Muscle layer of colon (tissue), 2 donors: ENCODE measurements at regions not wholly inside any gene's neighbourhood (a gene's known extent, or its start where the extent isn't known, plus 50 kb on each side); places are given as distances from the start of the nearest gene placed in this dataset.

Experiments
- H3K27ac ChIP-seq: one replicate; pipeline ENCODE4 v1.7.0; 2013; ENCODE audit warnings: low read depth, mild to moderate bottlenecking, low read length, moderate library complexity
- H3K27me3 ChIP-seq, 2 donors: one replicate each; pipeline ENCODE4 v1.7.0; 2013; ENCODE audit warnings: low read length in 2 of 2, mild to moderate bottlenecking in 2 of 2; ENCODE audit not compliant: insufficient read depth in 2 of 2, control insufficient read depth in 1 of 2
- H3K36me3 ChIP-seq: one replicate; pipeline ENCODE4 v1.7.0; 2013; ENCODE audit warnings: mild to moderate bottlenecking, low read length; ENCODE audit not compliant: insufficient read depth
- H3K4me1 ChIP-seq: one replicate; pipeline ENCODE4 v1.7.0; 2013; ENCODE audit warnings: mild to moderate bottlenecking, low read length; ENCODE audit not compliant: insufficient read depth
- H3K4me3 ChIP-seq, 2 donors: one replicate each; pipeline ENCODE4 v1.7.0; 2013; ENCODE audit warnings: low read length in 2 of 2, low read depth in 1 of 2, mild to moderate bottlenecking in 1 of 2, moderate library complexity in 1 of 2
- H3K9ac ChIP-seq: one replicate; pipeline ENCODE4 v1.7.0; 2013; ENCODE audit warnings: low read length
- H3K9me3 ChIP-seq: one replicate; pipeline ENCODE4 v1.7.0; 2013; ENCODE audit warnings: mild to moderate bottlenecking, low read length
- donor health status: abdominal sarcoma.
- donor health status: Adenocarcinoma of cecum.

DNA sequence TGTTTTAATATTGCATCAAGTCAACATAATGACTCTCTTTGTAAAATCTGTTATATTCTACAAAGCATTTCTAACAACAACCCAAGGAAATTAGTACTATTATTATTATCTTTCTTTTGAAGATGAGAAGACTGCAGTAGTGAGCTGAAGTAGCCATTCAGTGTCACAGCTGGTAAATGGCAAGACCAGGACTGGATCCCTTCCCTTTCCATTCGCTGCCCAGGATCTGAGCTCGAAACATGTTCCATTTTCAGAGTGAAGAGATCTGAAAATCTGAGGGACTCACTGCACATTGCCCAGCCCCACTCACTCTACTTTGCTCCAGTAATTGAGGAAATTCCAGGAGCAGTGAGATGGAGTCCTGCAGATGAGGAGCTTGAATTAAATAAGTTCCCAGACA, 240.0 kb upstream of the BLID start:
- H3K4me3 ChIP-seq, result no peak overlapping the region
- no peaks in the 10 kb centered on the region for H3K4me1 ChIP-seq
- H3K9ac ChIP-seq, result no peak overlapping the region
- no peaks in the 10 kb centered on the region for H3K27me3 ChIP-seq
- no peak overlapping the region for H3K27ac ChIP-seq
- no peaks in the 10 kb centered on the region for H3K9me3 ChIP-seq
- no peaks in the 10 kb centered on the region for H3K36me3 ChIP-seq

DNA sequence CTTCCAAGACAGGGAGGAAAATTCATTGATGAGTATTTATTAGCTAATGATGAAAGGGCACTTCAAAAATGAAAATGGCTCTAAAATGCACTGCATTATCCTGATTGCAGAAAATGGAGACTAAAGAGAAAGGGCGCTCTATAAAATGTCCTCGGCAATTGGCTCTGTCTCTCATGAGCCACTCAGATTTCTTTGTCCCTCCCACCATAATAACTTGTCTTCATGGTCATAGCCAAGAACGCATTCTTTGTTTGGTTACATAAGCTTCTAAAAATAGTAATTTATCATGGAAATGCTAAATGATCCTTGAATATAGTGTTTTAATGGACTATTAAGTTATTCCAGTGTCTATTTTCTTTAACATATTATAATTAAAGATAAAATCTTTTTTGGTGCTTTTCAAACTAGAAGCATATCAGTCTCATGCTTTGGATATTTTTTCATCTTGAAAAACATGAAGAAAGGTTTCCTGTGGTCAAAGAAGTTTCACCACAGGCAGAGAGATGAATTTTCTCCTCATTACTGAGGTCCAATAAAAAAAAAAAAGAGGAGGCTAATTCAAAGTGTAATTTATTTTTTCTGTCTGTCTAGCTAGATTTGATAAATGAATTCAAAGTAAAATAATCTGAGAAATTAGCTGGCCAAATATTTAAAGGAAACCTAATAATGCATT, 238.1 kb upstream of the BLID start:
- H3K4me1 ChIP-seq, result no peaks in the 10 kb centered on the region
- H3K27me3 ChIP-seq, result no peaks in the 10 kb centered on the region
- H3K9me3 ChIP-seq, result no peaks in the 10 kb centered on the region
- H3K4me3 ChIP-seq, result no peak overlapping the region
- H3K27ac ChIP-seq, result no peak overlapping the region
- no peaks in the 10 kb centered on the region for H3K36me3 ChIP-seq
- H3K9ac ChIP-seq, result no peak overlapping the region

DNA sequence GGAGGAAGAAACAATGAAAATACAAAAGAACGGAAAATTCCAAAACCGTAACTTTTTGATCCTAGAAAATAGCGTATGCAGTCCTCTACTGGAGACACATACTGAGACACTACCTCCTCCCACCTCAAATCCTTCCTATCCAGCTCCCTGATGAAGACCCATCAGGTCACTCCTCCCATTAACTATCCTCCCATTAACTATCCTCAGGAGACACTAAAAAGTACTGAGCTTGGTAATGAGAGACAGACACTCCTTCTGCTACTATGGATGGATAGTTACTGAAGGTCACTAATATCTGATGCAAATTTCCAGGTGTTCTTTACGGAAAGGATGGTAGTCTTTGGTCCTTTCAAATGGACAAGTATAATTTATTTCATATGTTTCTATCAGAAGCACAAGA, 237.5 kb upstream of the BLID start:
- no peak overlapping the region for H3K27ac ChIP-seq
- H3K9me3 ChIP-seq, result no peaks in the 10 kb centered on the region
- H3K27me3 ChIP-seq, result no peaks in the 10 kb centered on the region
- no peaks in the 10 kb centered on the region for H3K36me3 ChIP-seq
- H3K4me1 ChIP-seq, result no peaks in the 10 kb centered on the region
- H3K4me3 ChIP-seq, result no peak overlapping the region
- H3K9ac ChIP-seq, result no peak overlapping the region

DNA sequence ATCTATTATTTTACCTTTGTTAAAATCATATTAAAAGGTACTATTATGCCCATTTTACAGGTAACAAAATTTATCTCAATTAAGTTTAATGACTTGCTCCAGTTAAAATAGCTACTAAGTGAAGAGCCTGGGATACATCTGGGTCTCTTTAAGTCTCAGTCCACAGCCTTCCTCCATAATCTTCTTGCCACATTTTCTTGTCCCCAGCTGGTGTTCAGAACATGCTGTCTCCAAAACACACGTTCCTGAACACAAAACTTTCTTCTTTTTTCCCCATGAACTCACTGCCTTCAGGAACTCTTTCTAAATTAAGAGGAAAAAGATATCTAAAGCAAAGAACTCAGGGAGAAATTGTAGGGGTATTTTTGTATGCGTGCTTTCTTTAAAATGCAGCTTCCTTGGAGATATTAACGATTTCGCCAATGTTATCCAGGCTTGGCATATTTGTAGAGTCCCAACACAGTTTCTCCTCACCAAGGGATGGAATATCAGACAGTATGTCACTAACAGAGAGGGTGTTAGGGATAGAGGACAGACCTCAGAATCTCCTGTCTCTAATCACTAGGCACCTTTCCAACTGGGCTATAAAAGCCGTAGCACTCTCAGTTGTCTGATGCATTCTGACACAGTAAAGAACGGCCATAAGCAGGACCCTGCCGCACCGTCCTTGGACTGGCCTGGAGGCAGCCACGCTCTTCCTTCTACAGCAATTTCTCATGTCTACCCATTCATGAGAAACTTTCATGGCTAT, 232.8 kb upstream of the BLID start:
- no peak overlapping the region for H3K9ac ChIP-seq
- no peak overlapping the region for H3K27ac ChIP-seq
- no peak overlapping the region for H3K4me3 ChIP-seq
- no peaks in the 10 kb centered on the region for H3K36me3 ChIP-seq
- H3K27me3 ChIP-seq, result no peaks in the 10 kb centered on the region
- no peaks in the 10 kb centered on the region for H3K4me1 ChIP-seq
- no peaks in the 10 kb centered on the region for H3K9me3 ChIP-seq

DNA sequence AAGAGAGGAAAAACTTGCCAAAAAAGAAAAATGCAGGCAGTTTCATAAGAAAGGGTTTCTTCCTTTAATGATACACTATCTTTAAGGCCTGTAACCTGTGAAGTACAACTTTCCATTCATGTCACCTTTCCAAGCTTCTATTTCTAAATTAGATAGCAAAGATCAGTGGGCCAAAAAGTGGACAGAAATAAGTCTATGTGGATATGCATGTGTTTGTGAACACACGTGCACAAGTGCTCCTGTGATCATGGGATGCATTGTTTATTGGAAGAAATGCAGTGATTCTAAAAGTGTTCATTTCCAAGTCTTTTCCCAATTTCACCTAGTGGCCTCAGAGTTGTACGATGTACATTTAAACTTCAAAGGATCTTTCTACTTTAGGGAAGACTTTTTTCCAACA, 230.0 kb upstream of the BLID start:
- Histone ChIP-seq H3K27ac (no peak overlapping the region), H3K9me3 (no peaks in the 10 kb centered on the region), H3K4me1 (no peaks in the 10 kb centered on the region), H3K36me3 (no peaks in the 10 kb centered on the region), H3K9ac (no peak overlapping the region), H3K4me3 (no peak overlapping the region), H3K27me3 (no peaks in the 10 kb centered on the region)

DNA sequence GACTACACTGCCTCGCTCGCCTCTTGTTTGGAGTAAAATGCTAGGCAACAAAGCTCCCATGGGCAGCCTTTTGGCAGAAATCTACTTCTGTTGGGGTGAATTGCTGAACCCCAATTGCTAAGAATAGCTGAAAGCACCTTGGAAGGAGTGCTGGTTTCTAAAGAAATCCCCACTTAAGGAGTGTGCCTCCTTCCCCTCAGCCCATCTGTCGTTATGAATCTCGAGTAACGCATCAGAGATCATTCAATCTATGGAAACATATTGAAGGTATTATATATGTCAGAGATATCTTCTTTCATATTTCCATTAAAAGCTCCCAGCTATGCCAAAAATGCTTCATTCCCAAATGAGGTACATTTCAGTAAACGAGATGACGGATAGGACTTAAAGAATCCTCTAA, 229.6 kb upstream of the BLID start:
- no peak overlapping the region for H3K9ac ChIP-seq
- H3K4me3 ChIP-seq, result no peak overlapping the region
- H3K36me3 ChIP-seq, result no peaks in the 10 kb centered on the region
- no peaks in the 10 kb centered on the region for H3K9me3 ChIP-seq
- no peak overlapping the region for H3K27ac ChIP-seq
- H3K4me1 ChIP-seq, result no peaks in the 10 kb centered on the region
- no peaks in the 10 kb centered on the region for H3K27me3 ChIP-seq

DNA sequence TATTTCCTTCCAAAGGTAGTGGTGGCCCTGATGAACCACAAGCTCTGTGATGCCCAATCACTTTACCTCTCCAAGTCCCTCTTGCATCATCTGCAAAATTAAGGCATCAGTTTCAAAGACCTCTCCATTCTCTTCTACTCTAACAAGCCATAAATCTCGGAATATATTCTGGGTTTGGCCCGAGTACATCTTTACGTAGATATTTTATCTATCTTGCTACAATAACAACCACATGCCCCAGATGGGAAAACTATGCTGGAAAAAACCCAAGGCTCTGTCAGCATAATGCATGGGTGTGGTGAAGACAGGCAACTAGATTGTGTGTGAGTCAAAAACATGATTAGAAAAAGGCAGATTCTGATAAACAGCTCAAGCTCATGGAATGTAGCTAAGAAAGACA, 228.2 kb upstream of the BLID start:
- H3K9ac ChIP-seq, result no peak overlapping the region

DNA sequence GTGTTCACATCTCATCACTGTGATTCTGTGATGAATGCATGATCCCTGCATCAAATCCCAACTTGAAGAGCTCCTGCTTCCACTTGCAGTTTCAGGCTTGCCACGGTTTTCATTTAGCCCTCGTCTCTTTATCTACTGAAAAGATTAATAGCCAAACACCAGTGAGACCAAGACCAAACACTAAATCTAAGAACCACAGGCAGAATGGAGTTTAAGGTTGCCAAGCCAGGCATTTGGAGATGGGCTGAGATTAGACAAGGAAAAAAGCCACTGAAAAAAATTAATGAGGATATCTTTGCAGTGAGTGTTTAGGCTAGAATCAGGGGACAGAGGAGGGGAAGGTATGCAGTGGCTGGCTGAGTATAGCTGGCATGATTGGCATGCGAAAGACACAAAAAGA, 227.2 kb upstream of the BLID start:
- Histone ChIP-seq H3K27me3 (no peaks in the 10 kb centered on the region), H3K27ac (no peak overlapping the region), H3K9ac (no peak overlapping the region), H3K36me3 (no peaks in the 10 kb centered on the region), H3K4me1 (no peaks in the 10 kb centered on the region), H3K4me3 (no peak overlapping the region), H3K9me3 (no peaks in the 10 kb centered on the region)

More for the DNA sequence above, 228.2 kb upstream of the BLID start:
- no peaks in the 10 kb centered on the region for H3K36me3 ChIP-seq
- H3K27ac ChIP-seq, result no peak overlapping the region
- H3K4me1 ChIP-seq, result no peaks in the 10 kb centered on the region
- no peak overlapping the region for H3K4me3 ChIP-seq
- H3K9me3 ChIP-seq, result no peaks in the 10 kb centered on the region
- H3K27me3 ChIP-seq, result no peaks in the 10 kb centered on the region

DNA sequence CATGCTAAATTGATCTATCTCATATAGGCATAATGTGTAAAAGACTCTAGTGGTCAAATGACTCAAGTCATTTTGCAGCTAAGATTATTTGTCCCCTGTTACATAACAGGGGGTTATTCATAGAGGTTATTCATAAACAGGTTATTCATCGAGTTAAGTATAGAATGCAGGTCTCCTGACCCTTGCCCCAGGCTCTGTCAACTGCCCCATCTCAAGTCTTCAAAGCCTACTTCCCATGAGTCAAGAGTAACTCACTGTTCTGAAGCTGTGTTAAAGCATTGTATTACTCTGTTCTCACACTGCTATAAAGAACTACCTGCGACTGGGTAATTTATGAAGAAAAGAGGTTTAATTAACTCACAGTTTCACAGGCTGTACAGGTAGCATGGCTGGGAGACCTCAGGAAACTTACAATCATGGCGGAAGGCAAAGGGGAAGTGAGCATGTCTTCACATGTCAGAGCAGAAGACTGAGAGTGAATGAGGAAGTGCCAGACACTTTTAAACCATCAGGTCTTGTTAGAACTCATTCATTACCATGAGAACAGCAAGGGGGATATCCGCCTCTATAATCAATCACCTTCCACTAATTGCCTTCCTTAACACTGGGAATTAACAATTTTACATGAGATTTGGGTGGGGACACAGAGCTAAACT, 226.2 kb upstream of the BLID start:
- Histone ChIP-seq H3K4me1 (no peaks in the 10 kb centered on the region), H3K27me3 (no peaks in the 10 kb centered on the region), H3K9ac (no peak overlapping the region), H3K27ac (no peak overlapping the region), H3K4me3 (no peak overlapping the region), H3K9me3 (no peaks in the 10 kb centered on the region), H3K36me3 (no peaks in the 10 kb centered on the region)

DNA sequence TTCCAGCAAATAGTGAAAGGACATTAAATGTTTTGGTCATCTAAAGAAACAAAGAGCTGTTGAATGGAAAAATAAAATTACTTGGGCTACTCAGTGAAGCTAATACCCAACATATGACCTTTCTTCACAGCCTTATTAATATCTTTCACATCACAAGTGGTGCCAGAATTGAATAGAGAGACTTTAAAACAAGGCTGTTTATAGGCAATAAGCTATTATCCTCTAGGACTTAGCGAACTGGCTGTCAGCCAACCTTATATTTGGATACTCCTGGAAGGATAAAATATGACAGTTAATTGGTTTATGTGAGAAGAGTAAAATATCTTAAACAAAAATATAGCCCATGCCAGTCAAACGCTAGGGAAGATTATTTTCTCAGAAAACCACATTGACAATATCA, 225.5 kb upstream of the BLID start:
- Histone ChIP-seq H3K4me1 (no peaks in the 10 kb centered on the region), H3K27ac (no peak overlapping the region), H3K9me3 (no peaks in the 10 kb centered on the region), H3K36me3 (no peaks in the 10 kb centered on the region), H3K27me3 (no peaks in the 10 kb centered on the region), H3K9ac (no peak overlapping the region), H3K4me3 (no peak overlapping the region)

DNA sequence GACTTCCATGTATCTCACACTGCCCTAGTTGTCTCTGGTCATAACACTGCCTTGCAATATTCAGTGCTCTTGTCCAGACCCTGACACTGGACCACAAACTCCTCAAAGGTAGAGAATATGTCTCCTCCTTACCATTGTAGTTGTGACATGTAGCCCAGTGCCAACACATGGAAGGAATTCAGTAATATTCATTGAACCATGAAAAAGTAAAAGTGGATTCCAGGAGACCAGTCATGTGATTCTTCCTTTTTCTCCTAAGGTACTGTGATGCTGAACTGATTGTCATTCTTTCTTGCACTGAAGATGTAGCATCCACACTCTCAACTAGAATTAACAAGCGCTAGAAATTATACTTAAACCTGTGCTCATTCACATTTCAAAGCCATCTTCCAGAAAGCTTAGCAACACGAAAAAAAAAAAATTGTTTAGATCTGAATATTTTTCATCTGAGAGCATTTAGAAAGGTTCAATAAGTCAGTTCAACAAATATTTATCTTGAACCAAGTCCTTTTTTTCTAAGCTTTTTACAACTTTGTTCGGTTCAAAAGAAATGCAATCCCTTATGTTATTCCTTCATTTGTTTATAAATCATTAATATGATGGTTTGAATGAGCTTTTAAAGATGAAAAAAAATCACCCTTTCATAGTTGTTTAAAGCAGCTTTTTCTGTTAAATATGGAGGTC, 224.7 kb upstream of the BLID start:
- H3K4me1 ChIP-seq, result no peaks in the 10 kb centered on the region
- no peak overlapping the region for H3K9ac ChIP-seq
- no peaks in the 10 kb centered on the region for H3K36me3 ChIP-seq
- H3K9me3 ChIP-seq, result no peaks in the 10 kb centered on the region
- H3K27me3 ChIP-seq, result no peaks in the 10 kb centered on the region
- no peak overlapping the region for H3K4me3 ChIP-seq
- no peak overlapping the region for H3K27ac ChIP-seq
